HG03280 (cell line): ENCODE measurements at regions not wholly inside any gene's neighbourhood (a gene's known extent, or its start where the extent isn't known, plus 50 kb on each side); places are given as distances from the start of the nearest gene placed in this dataset.
"Not testable (repeated sequence)": the region's sequence is repeated elsewhere in the genome, so short reads cannot be mapped to it uniquely, and the experiment has no call there.

Source experiments
- ATAC-seq: cut with Tn5 transposase; IDR thresholded peaks from one replicate; pipeline ENCODE4 v1.9.1; 2021; ENCODE audit warnings: mild to moderate bottlenecking, moderate library complexity; ENCODE audit not compliant: unreplicated experiment

- ATAC-seq, result no peak
Observed at GRCh38 chr9:31733166-31733565, 651.3 kb upstream of the ACO1 start.

GRCh38 chr9:31736581-31737179, 647.8 kb upstream of the ACO1 start:
- ATAC-seq, result no peak

- no peak for ATAC-seq
Observed at GRCh38 chr9:31740705-31741104, 643.7 kb upstream of the ACO1 start.

GRCh38 chr9:31744589-31744988, 639.9 kb upstream of the ACO1 start:
- no peak for ATAC-seq

GRCh38 chr9:31745468-31745867, 639.0 kb upstream of the ACO1 start:
- ATAC-seq, result no peak

GRCh38 chr9:31745886-31746285, 638.6 kb upstream of the ACO1 start:
- no peak for ATAC-seq

GRCh38 chr9:31753756-31754155, 630.7 kb upstream of the ACO1 start:
- ATAC-seq, result no peak

GRCh38 chr9:31759703-31760102, 624.7 kb upstream of the ACO1 start:
- ATAC-seq, result no peak

- not testable (repeated sequence) for ATAC-seq
Observed at GRCh38 chr9:31774021-31774420, 610.4 kb upstream of the ACO1 start.

- no peak for ATAC-seq
Observed at GRCh38 chr9:31774571-31774970, 609.9 kb upstream of the ACO1 start.

- ATAC-seq, result no peak
Observed at GRCh38 chr9:31776471-31776870, 608.0 kb upstream of the ACO1 start.

GRCh38 chr9:31783491-31783890, 601.0 kb upstream of the ACO1 start:
- ATAC-seq, result no peak

- ATAC-seq, result no peak
Observed at GRCh38 chr9:31790720-31791119, 593.7 kb upstream of the ACO1 start.

GRCh38 chr9:31799953-31800609, 584.4 kb upstream of the ACO1 start:
- no peak for ATAC-seq

GRCh38 chr9:31807574-31808256, 576.7 kb upstream of the ACO1 start:
- ATAC-seq, result no peak

GRCh38 chr9:31808766-31809165, 575.7 kb upstream of the ACO1 start:
- ATAC-seq, result no peak

GRCh38 chr9:31820426-31820825, 564.0 kb upstream of the ACO1 start:
- ATAC-seq, result no peak

GRCh38 chr9:31821583-31821982, 562.9 kb upstream of the ACO1 start:
- ATAC-seq, result no peak

GRCh38 chr9:31823365-31823764, 561.1 kb upstream of the ACO1 start:
- no peak for ATAC-seq

GRCh38 chr9:31824860-31825259, 559.6 kb upstream of the ACO1 start:
- no peak for ATAC-seq

GRCh38 chr9:31837211-31837610, 547.2 kb upstream of the ACO1 start:
- ATAC-seq, result no peak

GRCh38 chr9:31839273-31839672, 545.2 kb upstream of the ACO1 start:
- ATAC-seq, result no peak
